Neutrophil (primary cell): ENCODE measurements at regions not wholly inside any gene's neighbourhood (a gene's known extent, or its start where the extent isn't known, plus 50 kb on each side); places are given as distances from the start of the nearest gene placed in this dataset.

Experiments used
- H3K27ac ChIP-seq: fragments of 200-600 bp; sonication (generic); 2 replicates; pipeline ENCODE4 v1.5.1; 2016; ENCODE audit warnings: mild to moderate bottlenecking, moderate library complexity
- H3K27me3 ChIP-seq: fragments of 200-600 bp; sonication (generic); 2 replicates; pipeline ENCODE4 v1.6.0; 2016; ENCODE audit warnings: mild to moderate bottlenecking
- H3K36me3 ChIP-seq: fragments of 200-600 bp; sonication (generic); 2 replicates; pipeline ENCODE4 v1.5.1; 2017
- H3K4me1 ChIP-seq, 2 experiments: fragments of 200-600 bp in 1 of 2; sonication (generic) in 1 of 2; 1 replicate in 1 of 2; 2 replicates in 1 of 2; pipeline versions ENCODE4 v1.5.1 to v1.6.1; 2013 to 2016; ENCODE audit warnings: low read depth in 1 of 2, low read length in 1 of 2, mild to moderate bottlenecking in 1 of 2, moderate library complexity in 1 of 2; ENCODE audit not compliant: control insufficient read depth in 1 of 2, insufficient read depth in 1 of 2
- H3K4me3 ChIP-seq, 2 experiments: fragments of 200-600 bp in 1 of 2; sonication (generic) in 1 of 2; 1 replicate in 1 of 2; 2 replicates in 1 of 2; pipeline ENCODE4 v1.5.1; 2013 to 2016; ENCODE audit warnings: low read depth in 1 of 2, low read length in 1 of 2, mild to moderate bottlenecking in 1 of 2, moderate library complexity in 1 of 2
- H3K9me3 ChIP-seq: fragments of 200-600 bp; sonication (generic); 2 replicates; pipeline ENCODE4 v1.5.1; 2016
- TF ChIP-seq, protein P1 (sequence below): fragments of 200-600 bp; sonication (generic); IDR thresholded peaks from 2 replicates; pipeline ENCODE4 v1.5.1; 2016; ENCODE audit warnings: antibody characterized with exemption

DNA sequence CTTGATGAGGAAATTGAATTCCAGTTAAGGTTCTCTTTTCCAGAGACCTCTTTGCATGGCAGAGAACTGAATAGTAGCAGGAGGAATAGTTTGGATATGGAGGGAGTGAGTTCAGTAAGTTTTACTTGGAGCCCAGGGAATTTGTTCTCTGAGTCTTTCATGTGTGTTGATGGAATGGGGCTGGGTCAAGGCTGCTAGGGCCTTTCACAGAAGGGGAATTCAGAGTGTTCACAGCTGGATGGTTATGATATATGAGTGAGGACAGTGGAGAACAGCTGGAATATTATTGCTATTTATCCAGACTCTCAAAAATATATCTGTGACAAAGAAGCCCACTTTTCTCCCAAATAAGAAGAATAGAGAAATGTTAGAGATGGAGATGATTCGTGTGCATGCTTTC is 372.8 kb downstream of the PLK2 start:
- TF ChIP-seq, protein P1, sequence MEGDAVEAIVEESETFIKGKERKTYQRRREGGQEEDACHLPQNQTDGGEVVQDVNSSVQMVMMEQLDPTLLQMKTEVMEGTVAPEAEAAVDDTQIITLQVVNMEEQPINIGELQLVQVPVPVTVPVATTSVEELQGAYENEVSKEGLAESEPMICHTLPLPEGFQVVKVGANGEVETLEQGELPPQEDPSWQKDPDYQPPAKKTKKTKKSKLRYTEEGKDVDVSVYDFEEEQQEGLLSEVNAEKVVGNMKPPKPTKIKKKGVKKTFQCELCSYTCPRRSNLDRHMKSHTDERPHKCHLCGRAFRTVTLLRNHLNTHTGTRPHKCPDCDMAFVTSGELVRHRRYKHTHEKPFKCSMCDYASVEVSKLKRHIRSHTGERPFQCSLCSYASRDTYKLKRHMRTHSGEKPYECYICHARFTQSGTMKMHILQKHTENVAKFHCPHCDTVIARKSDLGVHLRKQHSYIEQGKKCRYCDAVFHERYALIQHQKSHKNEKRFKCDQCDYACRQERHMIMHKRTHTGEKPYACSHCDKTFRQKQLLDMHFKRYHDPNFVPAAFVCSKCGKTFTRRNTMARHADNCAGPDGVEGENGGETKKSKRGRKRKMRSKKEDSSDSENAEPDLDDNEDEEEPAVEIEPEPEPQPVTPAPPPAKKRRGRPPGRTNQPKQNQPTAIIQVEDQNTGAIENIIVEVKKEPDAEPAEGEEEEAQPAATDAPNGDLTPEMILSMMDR = no peak
- H3K27me3 ChIP-seq = no peaks in the 10 kb centered on the region
- no peaks in the 10 kb centered on the region for H3K9me3 ChIP-seq
- H3K27ac ChIP-seq = no peak overlapping the region
- no peaks in the 10 kb centered on the region for H3K4me1 ChIP-seq
- no peak overlapping the region for H3K4me3 ChIP-seq
- H3K36me3 ChIP-seq = no peaks in the 10 kb centered on the region

DNA sequence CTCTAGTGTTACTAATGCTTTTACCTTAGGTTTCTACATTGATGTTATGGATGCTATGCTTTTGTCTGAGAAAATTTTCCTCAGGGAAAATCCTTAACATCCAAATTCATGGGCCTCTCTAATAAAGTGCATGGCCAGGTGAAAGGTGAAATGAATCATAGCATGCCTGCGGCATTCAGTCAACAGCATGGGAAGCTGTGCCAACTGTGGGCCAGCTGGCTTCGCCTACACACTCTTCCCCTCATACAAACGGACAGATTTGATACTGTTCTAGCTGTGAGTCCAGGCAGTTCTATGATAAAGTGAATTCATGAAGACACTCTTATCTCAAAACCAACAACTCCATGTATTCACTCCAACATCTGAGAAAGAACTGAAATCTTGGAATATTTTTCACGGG is 374.1 kb downstream of the PLK2 start:
- Histone ChIP-seq H3K4me3 (no peak overlapping the region), H3K27me3 (no peaks in the 10 kb centered on the region), H3K27ac (no peak overlapping the region), H3K36me3 (no peaks in the 10 kb centered on the region), H3K4me1 (no peaks in the 10 kb centered on the region), H3K9me3 (no peaks in the 10 kb centered on the region)
- TF ChIP-seq, protein P1 = no peak

DNA sequence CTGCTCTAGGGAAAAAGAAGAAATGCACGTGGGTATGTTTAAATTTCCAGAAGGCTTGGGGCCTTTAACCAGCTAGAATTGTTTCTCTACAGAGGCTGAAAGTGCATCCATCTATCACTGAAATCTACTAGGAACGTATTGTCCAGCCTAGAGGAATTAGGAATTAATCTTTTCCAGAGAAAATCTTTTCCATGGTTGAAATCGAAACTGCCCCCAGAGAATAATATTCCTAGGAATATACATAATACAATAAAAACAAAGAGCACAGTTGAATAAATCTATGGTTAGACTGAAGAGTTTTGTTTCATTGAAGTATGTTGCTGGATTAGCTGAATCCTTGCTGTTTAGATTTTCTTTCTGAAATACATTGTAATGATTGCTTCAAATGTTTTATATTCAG is 378.5 kb downstream of the PLK2 start:
- H3K4me1 ChIP-seq = no peaks in the 10 kb centered on the region
- TF ChIP-seq, protein P1 = no peak
- H3K4me3 ChIP-seq = no peak overlapping the region
- H3K9me3 ChIP-seq = no peaks in the 10 kb centered on the region
- H3K27ac ChIP-seq = no peak overlapping the region
- H3K27me3 ChIP-seq = no peaks in the 10 kb centered on the region
- no peaks in the 10 kb centered on the region for H3K36me3 ChIP-seq

DNA sequence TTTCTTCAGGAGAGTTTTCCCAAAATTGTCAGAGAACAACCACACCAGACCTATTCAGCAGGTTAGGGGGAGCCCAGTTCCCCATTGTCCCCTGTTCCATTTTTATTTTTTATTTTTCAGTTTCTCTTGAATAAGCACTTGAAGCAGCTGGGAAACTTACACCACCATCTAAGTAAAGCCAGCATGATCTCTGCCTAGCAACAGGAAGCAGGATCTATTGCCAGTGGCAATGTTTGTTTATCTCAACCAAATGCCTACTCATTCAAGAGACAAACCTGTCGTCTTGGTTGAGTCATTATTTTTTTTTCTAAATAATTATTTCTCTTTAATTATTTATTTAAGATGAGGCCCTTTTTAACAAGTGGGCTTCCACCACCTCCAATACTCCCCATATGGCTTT is 379.3 kb downstream of the PLK2 start:
- Histone ChIP-seq H3K27me3 (no peaks in the 10 kb centered on the region), H3K4me1 (no peaks in the 10 kb centered on the region), H3K4me3 (no peak overlapping the region), H3K27ac (no peak overlapping the region), H3K9me3 (no peaks in the 10 kb centered on the region), H3K36me3 (no peaks in the 10 kb centered on the region)
- TF ChIP-seq, protein P1 = no peak

DNA sequence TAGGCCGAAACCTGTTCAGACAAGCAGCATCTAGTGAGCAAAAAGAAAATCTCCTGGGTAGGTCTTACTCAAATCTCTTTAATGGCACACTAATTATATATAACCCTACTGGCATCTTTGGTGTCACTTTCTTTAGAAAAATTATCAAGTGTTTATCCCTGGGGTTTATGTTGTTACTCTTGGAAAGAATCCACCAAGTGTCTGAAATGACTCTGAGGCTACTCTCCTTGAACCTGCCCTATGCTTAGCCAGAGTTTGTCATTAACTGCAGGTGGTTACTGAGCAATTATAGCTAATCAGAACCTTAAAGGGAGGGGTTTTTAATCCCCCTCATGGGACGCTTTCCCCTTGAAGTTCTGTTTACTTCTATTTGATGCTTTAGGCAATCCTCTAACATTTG is 381.9 kb downstream of the PLK2 start:
- no peaks in the 10 kb centered on the region for H3K27me3 ChIP-seq
- H3K36me3 ChIP-seq = no peaks in the 10 kb centered on the region
- H3K4me1 ChIP-seq = no peaks in the 10 kb centered on the region
- H3K4me3 ChIP-seq = no peak overlapping the region
- H3K27ac ChIP-seq = no peak overlapping the region
- TF ChIP-seq, protein P1 = no peak
- H3K9me3 ChIP-seq = no peaks in the 10 kb centered on the region

DNA sequence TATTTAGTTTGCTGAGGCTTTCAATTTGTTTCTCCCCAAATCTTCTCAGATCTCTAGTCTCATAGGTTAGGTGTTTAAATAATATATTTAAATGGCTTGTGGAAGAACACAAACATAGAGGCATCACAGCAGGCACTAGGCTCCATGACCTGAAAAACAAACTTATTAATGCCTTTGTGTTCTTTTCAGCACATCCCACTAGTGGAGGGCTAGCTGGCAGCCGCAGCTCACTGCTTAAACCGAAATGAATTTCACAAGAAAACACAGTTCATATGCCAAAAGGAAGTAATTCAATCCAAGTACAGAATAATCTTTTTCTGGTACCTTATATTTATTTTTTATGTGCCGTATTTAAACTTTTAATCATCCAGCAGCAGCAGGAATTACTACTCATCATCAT is 382.5 kb downstream of the PLK2 start:
- Histone ChIP-seq H3K4me1 (no peaks in the 10 kb centered on the region), H3K9me3 (no peaks in the 10 kb centered on the region), H3K27ac (no peak overlapping the region), H3K27me3 (no peaks in the 10 kb centered on the region), H3K36me3 (no peaks in the 10 kb centered on the region), H3K4me3 (no peak overlapping the region)
- TF ChIP-seq, protein P1 = no peak
